ENCODE measurements at regions not wholly inside any gene's neighbourhood (a gene's known extent, or its start where the extent isn't known, plus 50 kb on each side); places are given as distances from the start of the nearest gene placed in this dataset.

- TF ChIP-seq CTCF (IDR thresholded peaks at IDR 0.05; ENCODE audit: insufficient read depth, low read length, poor library complexity, severe bottlenecking) (no peak), EZH2phosphoT487 (conservative IDR thresholded peaks at IDR 0.05; ENCODE audit: low read length) (no peak)
These were observed 79.2 kb upstream of the DKK2 start for GRCh38 chr4:107115185-107115847.

Measured in SU-DHL-6 (cell line).